MM.1S (cell line): ENCODE measurements at regions not wholly inside any gene's neighbourhood (a gene's known extent, or its start where the extent isn't known, plus 50 kb on each side); places are given as distances from the start of the nearest gene placed in this dataset.

Source experiments
- CTCF ChIP-seq: fragments of 300-600 bp; sonication (generic); IDR thresholded peaks from 2 replicates; pipeline ENCODE4 v1.5.1; 2016; ENCODE audit warnings: antibody characterized with exemption, low read length, mixed read lengths
- EZH2phosphoT487 ChIP-seq: fragments of 300-600 bp; sonication (generic); IDR thresholded peaks from 2 replicates; pipeline ENCODE4 v1.6.1; 2018; ENCODE audit warnings: antibody characterized with exemption, low read length

- no peak for TF ChIP-seq CTCF
- no peak for TF ChIP-seq EZH2phosphoT487
Observed at GRCh38 chr5:125609011-125609410, 814.2 kb upstream of the GRAMD2B start.
